ENCODE measurements at regions not wholly inside any gene's neighbourhood (a gene's known extent, or its start where the extent isn't known, plus 50 kb on each side); places are given as distances from the start of the nearest gene placed in this dataset.
"Not testable (repeated sequence)": the region's sequence is repeated elsewhere in the genome, so short reads cannot be mapped to it uniquely, and the experiment has no call there.

DNA sequence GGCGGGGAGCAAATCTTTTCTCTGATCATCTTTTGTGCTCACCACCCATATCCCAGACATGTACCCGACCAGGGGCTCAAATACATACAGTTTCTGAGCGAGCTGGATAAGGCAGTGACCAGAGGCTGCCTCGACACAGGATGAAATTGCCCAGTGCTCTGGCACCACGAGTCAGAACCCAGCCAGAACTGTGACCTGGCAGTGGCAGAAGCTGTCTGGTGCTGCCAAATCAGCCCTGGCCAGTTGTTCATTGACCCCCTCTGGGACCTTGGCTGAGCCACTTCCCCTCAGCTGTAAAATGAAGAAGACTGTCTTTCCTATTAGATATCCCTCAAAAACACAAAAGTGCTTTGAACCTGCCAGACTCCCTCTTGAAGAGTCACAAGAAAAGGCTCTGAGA lies 90.2 kb downstream of the TBC1D26 start:
- FAIRE-seq; H3K4me1 ChIP-seq (ENCODE audit: control insufficient read depth, extremely low read depth, insufficient read depth, low read length); dilution Hi-C loops (cut with MboI; ENCODE audit: extremely low pct_ligation_motif_present, low sequenced_read_pairs): not testable (repeated sequence)

DNA sequence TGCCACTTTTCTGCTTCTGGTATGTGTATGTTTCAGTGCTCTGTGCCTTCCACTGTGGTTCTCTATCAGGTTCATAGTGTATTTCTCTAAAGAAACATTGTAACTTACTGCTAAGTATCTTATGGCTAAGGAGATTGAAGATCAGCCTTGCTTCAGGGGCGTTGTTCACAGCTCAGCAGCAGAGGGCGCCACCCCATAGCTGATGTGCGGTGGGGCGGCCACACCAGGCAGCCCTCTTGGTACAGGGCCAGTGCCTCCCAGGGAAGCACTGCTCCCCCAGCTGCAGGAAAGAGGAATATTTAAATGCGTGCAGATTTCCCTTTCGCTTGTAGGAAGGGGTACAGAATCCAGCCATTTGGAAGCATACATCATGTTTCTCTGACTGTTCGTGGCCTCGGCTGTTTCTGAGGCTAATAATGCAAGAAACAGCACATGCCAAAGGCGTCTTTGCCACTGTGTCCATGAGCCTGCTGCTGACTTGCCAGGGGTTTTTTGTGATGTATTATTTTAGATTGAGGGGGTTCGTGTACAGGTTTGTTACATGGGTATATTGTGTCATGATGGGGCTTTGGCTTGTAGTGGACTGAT lies 96.7 kb downstream of the TBC1D26 start:
- H3K27me3 ChIP-seq (ENCODE audit: control insufficient read depth, extremely low read depth, insufficient read depth, low read length); H3K4me1 ChIP-seq (ENCODE audit: control insufficient read depth, extremely low read depth, insufficient read depth, low read length); H3K9me1 ChIP-seq (ENCODE audit: control insufficient read depth, extremely low read depth, insufficient read depth, low read length); H3K79me2 ChIP-seq (ENCODE audit: control insufficient read depth, insufficient read depth, low read length); dilution Hi-C loops (cut with MboI; ENCODE audit: extremely low pct_ligation_motif_present, low sequenced_read_pairs); H4K20me1 ChIP-seq (ENCODE audit: control insufficient read depth, extremely low read depth, insufficient read depth, low read length); H3K36me3 ChIP-seq (ENCODE audit: control insufficient read depth in 2 of 2, extremely low read depth in 1 of 2, insufficient read depth in 2 of 2, low read length in 2 of 2); H2AFZ ChIP-seq (ENCODE audit: control insufficient read depth, low read length); H3K9ac ChIP-seq (ENCODE audit: control insufficient read depth, extremely low read depth, insufficient read depth, low read length); H3K27ac ChIP-seq (ENCODE audit: control insufficient read depth, insufficient read depth, low read length); H3K9me3 ChIP-seq (ENCODE audit: control insufficient read depth, low read depth, low read length); H3K4me3 ChIP-seq (ENCODE audit: control insufficient read depth in 2 of 3, extremely low read depth in 1 of 3, insufficient read depth in 2 of 3, low read depth in 1 of 3, low read length in 3 of 3): not testable (repeated sequence)
- peak; percentile 59 for FAIRE-seq
- DNase-seq (ENCODE audit: low read depth, low spot score): peak; percentile 15
- TF ChIP-seq, protein P1, sequence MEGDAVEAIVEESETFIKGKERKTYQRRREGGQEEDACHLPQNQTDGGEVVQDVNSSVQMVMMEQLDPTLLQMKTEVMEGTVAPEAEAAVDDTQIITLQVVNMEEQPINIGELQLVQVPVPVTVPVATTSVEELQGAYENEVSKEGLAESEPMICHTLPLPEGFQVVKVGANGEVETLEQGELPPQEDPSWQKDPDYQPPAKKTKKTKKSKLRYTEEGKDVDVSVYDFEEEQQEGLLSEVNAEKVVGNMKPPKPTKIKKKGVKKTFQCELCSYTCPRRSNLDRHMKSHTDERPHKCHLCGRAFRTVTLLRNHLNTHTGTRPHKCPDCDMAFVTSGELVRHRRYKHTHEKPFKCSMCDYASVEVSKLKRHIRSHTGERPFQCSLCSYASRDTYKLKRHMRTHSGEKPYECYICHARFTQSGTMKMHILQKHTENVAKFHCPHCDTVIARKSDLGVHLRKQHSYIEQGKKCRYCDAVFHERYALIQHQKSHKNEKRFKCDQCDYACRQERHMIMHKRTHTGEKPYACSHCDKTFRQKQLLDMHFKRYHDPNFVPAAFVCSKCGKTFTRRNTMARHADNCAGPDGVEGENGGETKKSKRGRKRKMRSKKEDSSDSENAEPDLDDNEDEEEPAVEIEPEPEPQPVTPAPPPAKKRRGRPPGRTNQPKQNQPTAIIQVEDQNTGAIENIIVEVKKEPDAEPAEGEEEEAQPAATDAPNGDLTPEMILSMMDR (optimal IDR thresholded peaks at IDR 0.05 in 1 of 3, IDR thresholded peaks at IDR 0.05 in 1 of 3, conservative IDR thresholded peaks at IDR 0.05 in 1 of 3; ENCODE audit: extremely low read depth in 1 of 3, insufficient read depth in 2 of 3, low read length in 3 of 3): peak; percentile 56 to 74 (median 73)
- H3K4me2 ChIP-seq (ENCODE audit: control insufficient read depth, extremely low read depth, insufficient read depth, low read depth, low read length): peak overlapping the region; percentile 56

More for the DNA sequence above, 90.2 kb downstream of the TBC1D26 start:
- not testable (repeated sequence) for H3K27ac ChIP-seq (ENCODE audit: control insufficient read depth, insufficient read depth, low read length); H3K9me1 ChIP-seq (ENCODE audit: control insufficient read depth, extremely low read depth, insufficient read depth, low read length); H3K36me3 ChIP-seq (ENCODE audit: control insufficient read depth in 2 of 2, extremely low read depth in 1 of 2, insufficient read depth in 2 of 2, low read length in 2 of 2); H3K27me3 ChIP-seq (ENCODE audit: control insufficient read depth, extremely low read depth, insufficient read depth, low read length); H3K9ac ChIP-seq (ENCODE audit: control insufficient read depth, extremely low read depth, insufficient read depth, low read length); DNase-seq (ENCODE audit: low read depth, low spot score); H3K4me2 ChIP-seq (ENCODE audit: control insufficient read depth, extremely low read depth, insufficient read depth, low read depth, low read length); H4K20me1 ChIP-seq (ENCODE audit: control insufficient read depth, extremely low read depth, insufficient read depth, low read length); H3K79me2 ChIP-seq (ENCODE audit: control insufficient read depth, insufficient read depth, low read length); H3K4me3 ChIP-seq (ENCODE audit: control insufficient read depth in 2 of 3, extremely low read depth in 1 of 3, insufficient read depth in 2 of 3, low read depth in 1 of 3, low read length in 3 of 3); H2AFZ ChIP-seq (ENCODE audit: control insufficient read depth, low read length); H3K9me3 ChIP-seq (ENCODE audit: control insufficient read depth, low read depth, low read length)

DNA sequence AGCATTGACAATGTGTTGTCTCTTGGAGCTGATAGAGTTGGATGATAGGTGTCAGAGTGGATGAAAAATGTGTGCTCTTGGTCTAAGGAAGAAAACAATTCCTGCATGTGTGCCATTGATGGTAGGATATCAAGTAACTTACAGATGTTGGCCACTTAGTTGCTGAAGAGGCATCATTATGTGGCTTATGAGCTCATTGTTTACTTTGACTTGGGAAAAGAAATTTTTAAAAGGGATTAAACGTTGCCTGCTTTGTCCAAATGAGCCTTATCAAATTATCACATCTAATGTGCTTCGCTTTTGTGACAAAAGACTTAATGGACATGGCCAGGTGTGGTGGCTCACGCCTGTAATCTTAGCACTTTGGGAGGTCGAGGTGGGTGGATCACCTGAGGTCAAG lies 98.1 kb downstream of the TBC1D26 start:
- H3K4me1 ChIP-seq (ENCODE audit: control insufficient read depth, extremely low read depth, insufficient read depth, low read length); H3K4me3 ChIP-seq (ENCODE audit: control insufficient read depth in 2 of 3, extremely low read depth in 1 of 3, insufficient read depth in 2 of 3, low read depth in 1 of 3, low read length in 3 of 3); H3K27me3 ChIP-seq (ENCODE audit: control insufficient read depth, extremely low read depth, insufficient read depth, low read length); H3K36me3 ChIP-seq (ENCODE audit: control insufficient read depth in 2 of 2, extremely low read depth in 1 of 2, insufficient read depth in 2 of 2, low read length in 2 of 2); H3K9me3 ChIP-seq (ENCODE audit: control insufficient read depth, low read depth, low read length); dilution Hi-C loops (cut with MboI; ENCODE audit: extremely low pct_ligation_motif_present, low sequenced_read_pairs); H3K4me2 ChIP-seq (ENCODE audit: control insufficient read depth, extremely low read depth, insufficient read depth, low read depth, low read length); H3K9ac ChIP-seq (ENCODE audit: control insufficient read depth, extremely low read depth, insufficient read depth, low read length); FAIRE-seq; H3K79me2 ChIP-seq (ENCODE audit: control insufficient read depth, insufficient read depth, low read length); DNase-seq (ENCODE audit: low read depth, low spot score); H3K27ac ChIP-seq (ENCODE audit: control insufficient read depth, insufficient read depth, low read length); H3K9me1 ChIP-seq (ENCODE audit: control insufficient read depth, extremely low read depth, insufficient read depth, low read length); H4K20me1 ChIP-seq (ENCODE audit: control insufficient read depth, extremely low read depth, insufficient read depth, low read length); H2AFZ ChIP-seq (ENCODE audit: control insufficient read depth, low read length): not testable (repeated sequence)

DNA sequence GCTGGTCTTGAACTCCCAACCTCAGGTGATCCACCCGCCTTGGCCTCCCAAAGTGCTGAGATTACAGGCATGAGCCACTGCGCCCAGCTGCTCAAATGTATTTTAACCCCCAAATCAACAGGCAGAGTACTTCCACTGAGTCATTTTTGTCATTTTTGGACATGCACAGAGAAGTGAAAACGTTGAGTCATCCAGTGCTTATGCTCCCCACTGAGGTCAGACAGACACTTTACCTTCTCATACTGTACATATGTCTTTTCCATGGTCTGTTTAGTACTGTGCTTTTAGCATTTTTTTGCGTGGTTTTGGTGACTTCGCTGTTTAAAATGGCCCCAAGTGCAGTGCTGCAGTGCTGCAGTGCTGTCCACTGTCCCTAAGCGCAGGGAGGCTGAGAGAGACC lies 99.1 kb downstream of the TBC1D26 start:
- H4K20me1 ChIP-seq (ENCODE audit: control insufficient read depth, extremely low read depth, insufficient read depth, low read length); dilution Hi-C loops (cut with MboI; ENCODE audit: extremely low pct_ligation_motif_present, low sequenced_read_pairs); H3K36me3 ChIP-seq (ENCODE audit: control insufficient read depth in 2 of 2, extremely low read depth in 1 of 2, insufficient read depth in 2 of 2, low read length in 2 of 2); H3K27me3 ChIP-seq (ENCODE audit: control insufficient read depth, extremely low read depth, insufficient read depth, low read length); H3K79me2 ChIP-seq (ENCODE audit: control insufficient read depth, insufficient read depth, low read length); H3K27ac ChIP-seq (ENCODE audit: control insufficient read depth, insufficient read depth, low read length); H3K4me1 ChIP-seq (ENCODE audit: control insufficient read depth, extremely low read depth, insufficient read depth, low read length); H3K4me2 ChIP-seq (ENCODE audit: control insufficient read depth, extremely low read depth, insufficient read depth, low read depth, low read length); FAIRE-seq; H3K4me3 ChIP-seq (ENCODE audit: control insufficient read depth in 2 of 3, extremely low read depth in 1 of 3, insufficient read depth in 2 of 3, low read depth in 1 of 3, low read length in 3 of 3); H2AFZ ChIP-seq (ENCODE audit: control insufficient read depth, low read length); H3K9me3 ChIP-seq (ENCODE audit: control insufficient read depth, low read depth, low read length); H3K9ac ChIP-seq (ENCODE audit: control insufficient read depth, extremely low read depth, insufficient read depth, low read length); H3K9me1 ChIP-seq (ENCODE audit: control insufficient read depth, extremely low read depth, insufficient read depth, low read length): not testable (repeated sequence)
- DNase-seq (ENCODE audit: low read depth, low spot score): peak; percentile 2
